Smooth muscle cell (in vitro differentiated cells): ENCODE measurements at regions not wholly inside any gene's neighbourhood (a gene's known extent, or its start where the extent isn't known, plus 50 kb on each side); places are given as distances from the start of the nearest gene placed in this dataset.
A peak's percentile ranks its signal among the peaks of the same experiment; 100 is the strongest.

Experiments
- DNase-seq: peaks from one replicate; lab custom pipeline; 2025; ENCODE audit not compliant: unreplicated experiment; lab: John Stamatoyannopoulos, UW
- H2AFZ ChIP-seq: fragments of 200-600 bp; sonication (generic); 2 replicates; pipeline ENCODE4 v1.6.0; 2016; ENCODE audit warnings: antibody characterized with exemption, low read depth, mild to moderate bottlenecking
- H3F3A ChIP-seq: fragments of 200-600 bp; sonication (generic); 2 replicates; pipeline ENCODE4 v1.6.0; 2017; ENCODE audit warnings: antibody characterized with exemption, low read depth
- H3K27ac ChIP-seq: fragments of 200-600 bp; sonication (generic); 2 replicates; pipeline ENCODE4 v1.5.1; 2016; ENCODE audit warnings: low read depth, mild to moderate bottlenecking
- H3K27me3 ChIP-seq: fragments of 200-600 bp; sonication (generic); 2 replicates; pipeline ENCODE4 v1.6.1; 2016; ENCODE audit warnings: low read depth, mild to moderate bottlenecking
- H3K36me3 ChIP-seq: fragments of 200-600 bp; sonication (generic); 2 replicates; pipeline ENCODE4 v1.5.1; 2016; ENCODE audit warnings: low read depth
- H3K4me1 ChIP-seq: fragments of 200-600 bp; sonication (generic); 2 replicates; pipeline ENCODE4 v1.5.1; 2016; ENCODE audit warnings: low read depth
- H3K4me2 ChIP-seq: fragments of 200-600 bp; sonication (generic); 2 replicates; pipeline ENCODE4 v1.6.0; 2016; ENCODE audit warnings: mild to moderate bottlenecking
- H3K4me3 ChIP-seq: fragments of 200-600 bp; sonication (generic); 2 replicates; pipeline ENCODE4 v1.5.1; 2016; ENCODE audit warnings: mild to moderate bottlenecking
- H3K79me2 ChIP-seq: fragments of 200-600 bp; sonication (generic); 2 replicates; pipeline ENCODE4 v1.6.0; 2016; ENCODE audit warnings: low read depth, mild to moderate bottlenecking
- H3K9ac ChIP-seq: fragments of 200-600 bp; sonication (generic); 2 replicates; pipeline ENCODE4 v1.6.0; 2016; ENCODE audit warnings: low read depth
- H3K9me3 ChIP-seq: fragments of 200-600 bp; sonication (generic); replicated peaks from 2 replicates; pipeline ENCODE4 v1.5.1; 2016; ENCODE audit warnings: low read depth
- H4K20me1 ChIP-seq: fragments of 200-600 bp; sonication (generic); 2 replicates; pipeline ENCODE4 v1.6.0; 2016; ENCODE audit warnings: low read depth
- CTCF ChIP-seq: fragments of 200-600 bp; sonication (generic); IDR thresholded peaks from 2 replicates; pipeline ENCODE4 v1.5.1; 2017; ENCODE audit warnings: borderline replicate concordance, mild to moderate bottlenecking, antibody characterized with exemption; ENCODE audit not compliant: insufficient read depth, poor library complexity, severe bottlenecking
- WGBS: methylation state at CpG from one replicate; pipeline ENCODE4 v1.1.7; 2016; ENCODE audit warnings: low lambda C conversion rate; 5-methylcytosine and 5-hydroxymethylcytosine counted together

- Histone ChIP-seq H3K4me2 (no peak overlapping the region), H3K79me2 (no peaks in the 10 kb centered on the region), H3K27ac (no peak overlapping the region), H3K9ac (no peak overlapping the region), H3K27me3 (no peaks in the 10 kb centered on the region), H4K20me1 (no peaks in the 10 kb centered on the region), H3K9me3 (no peaks in the 10 kb centered on the region), H3K36me3 (no peaks in the 10 kb centered on the region), H2AFZ (peak overlapping the region; percentile 59), H3K4me3 (no peak overlapping the region), H3K4me1 (no peaks in the 10 kb centered on the region), H3F3A (no peaks in the 10 kb centered on the region)
- no peak for DNase-seq
- 29% methylated on average over 2 of the region's 2 CpGs for WGBS
- TF ChIP-seq CTCF: no peak
These were observed 76.8 kb upstream of the CD96 start for GRCh38 chr3:111465081-111465670.

- Histone ChIP-seq H3K4me3 (no peak overlapping the region), H3K36me3 (no peaks in the 10 kb centered on the region), H2AFZ (no peak overlapping the region), H3K4me2 (no peak overlapping the region), H3K9ac (no peak overlapping the region), H3K27ac (no peak overlapping the region), H3K4me1 (no peaks in the 10 kb centered on the region), H3F3A (no peaks in the 10 kb centered on the region), H3K27me3 (no peaks in the 10 kb centered on the region), H4K20me1 (no peaks in the 10 kb centered on the region), H3K79me2 (no peaks in the 10 kb centered on the region), H3K9me3 (no peaks in the 10 kb centered on the region)
- TF ChIP-seq CTCF: no peak
- 92% methylated on average over 2 of the region's 2 CpGs for WGBS
- no peak for DNase-seq
These were observed 72.0 kb upstream of the CD96 start for GRCh38 chr3:111470032-111470431.

- no peak for TF ChIP-seq CTCF
- 52% methylated on average over 2 of the region's 2 CpGs for WGBS
- no peak overlapping the region for H3K4me3 ChIP-seq
These were observed 70.2 kb upstream of the CD96 start for GRCh38 chr3:111471831-111472230.

GRCh38 chr3:111472556-111472955 lies 69.4 kb upstream of the CD96 start:
- no peak overlapping the region for H2AFZ ChIP-seq

More at GRCh38 chr3:111471831-111472230, 70.2 kb upstream of the CD96 start:
- DNase-seq: no peak
- Histone ChIP-seq H3K4me1 (no peaks in the 10 kb centered on the region), H3K9me3 (no peaks in the 10 kb centered on the region), H3K9ac (no peak overlapping the region), H3K36me3 (no peaks in the 10 kb centered on the region), H3K79me2 (no peaks in the 10 kb centered on the region), H3F3A (no peaks in the 10 kb centered on the region), H4K20me1 (no peaks in the 10 kb centered on the region), H3K4me2 (no peak overlapping the region), H3K27me3 (no peaks in the 10 kb centered on the region), H3K27ac (peak overlapping the region; percentile 22), H2AFZ (no peak overlapping the region)

More at GRCh38 chr3:111472556-111472955, 69.4 kb upstream of the CD96 start:
- Histone ChIP-seq H3K4me1 (no peaks in the 10 kb centered on the region), H3K4me2 (no peak overlapping the region), H3K9me3 (no peaks in the 10 kb centered on the region), H3K27ac (peak overlapping the region; percentile 22), H3K4me3 (no peak overlapping the region), H3K9ac (no peak overlapping the region), H3K27me3 (no peaks in the 10 kb centered on the region), H3K79me2 (no peaks in the 10 kb centered on the region), H4K20me1 (no peaks in the 10 kb centered on the region), H3F3A (no peaks in the 10 kb centered on the region), H3K36me3 (no peaks in the 10 kb centered on the region)
- no peak for TF ChIP-seq CTCF
- DNase-seq: no peak
- 76% methylated on average over 4 of the region's 4 CpGs for WGBS
